ENCODE measurements at regions not wholly inside any gene's neighbourhood (a gene's known extent, or its start where the extent isn't known, plus 50 kb on each side); places are given as distances from the start of the nearest gene placed in this dataset.
A peak's percentile ranks its signal among the peaks of the same experiment; 100 is the strongest.
"Not testable (repeated sequence)": the region's sequence is repeated elsewhere in the genome, so short reads cannot be mapped to it uniquely, and the experiment has no call there.

- DNase-seq: no peak
Observed at GRCh38 chr6:80610846-80611245, 504.4 kb downstream of the BCKDHB start.

GRCh38 chr6:80608881-80609280, 502.4 kb downstream of the BCKDHB start:
- no peak for DNase-seq

- DNase-seq: no peak
Observed at GRCh38 chr6:80607811-80608391, 501.4 kb downstream of the BCKDHB start.

- no peak for DNase-seq
Observed at GRCh38 chr6:80605165-80605989, 498.9 kb downstream of the BCKDHB start.

GRCh38 chr6:80603679-80604078, 497.2 kb downstream of the BCKDHB start:
- no peak for DNase-seq

- no peak for DNase-seq
Observed at GRCh38 chr6:80594461-80594860, 488.0 kb downstream of the BCKDHB start.

GRCh38 chr6:80592436-80592835, 486.0 kb downstream of the BCKDHB start:
- no peak for DNase-seq

- no peak for DNase-seq
Observed at GRCh38 chr6:80586242-80586641, 479.8 kb downstream of the BCKDHB start.

- no peak for DNase-seq
Observed at GRCh38 chr6:80579391-80580023, 473.0 kb downstream of the BCKDHB start.

- not testable (repeated sequence) for DNase-seq
Observed at GRCh38 chr6:80573320-80573719, 466.8 kb downstream of the BCKDHB start.

- DNase-seq: no peak
Observed at GRCh38 chr6:80566361-80566760, 459.9 kb downstream of the BCKDHB start.

- no peak for DNase-seq
Observed at GRCh38 chr6:80553071-80553740, 446.7 kb downstream of the BCKDHB start.

GRCh38 chr6:80550748-80551147, 444.3 kb downstream of the BCKDHB start:
- no peak for DNase-seq

GRCh38 chr6:80550281-80550680, 443.8 kb downstream of the BCKDHB start:
- no peak for DNase-seq

GRCh38 chr6:80548532-80548931, 442.1 kb downstream of the BCKDHB start:
- peak; percentile 68 for DNase-seq

GRCh38 chr6:80547827-80548226, 441.4 kb downstream of the BCKDHB start:
- DNase-seq: no peak

GRCh38 chr6:80544976-80545722, 438.7 kb downstream of the BCKDHB start:
- DNase-seq: no peak

- DNase-seq: no peak
Observed at GRCh38 chr6:80544555-80544954, 438.1 kb downstream of the BCKDHB start.

- DNase-seq: no peak
Observed at GRCh38 chr6:80543598-80544222, 437.2 kb downstream of the BCKDHB start.

- no peak for DNase-seq
Observed at GRCh38 chr6:80543151-80543550, 436.7 kb downstream of the BCKDHB start.

GRCh38 chr6:80541886-80542285, 435.4 kb downstream of the BCKDHB start:
- no peak for DNase-seq

- DNase-seq: no peak
Observed at GRCh38 chr6:80541181-80541580, 434.7 kb downstream of the BCKDHB start.

Data from hindlimb muscle (tissue), 1 donor.